ENCODE measurements at regions not wholly inside any gene's neighbourhood (a gene's known extent, or its start where the extent isn't known, plus 50 kb on each side); places are given as distances from the start of the nearest gene placed in this dataset.

GRCh38 chr5:123751670-123752069, 239.7 kb downstream of the CSNK1G3 start:
- FAIRE-seq (no peak), DNase-seq (ENCODE audit: low read depth, low spot score) (no peak)
- no peaks in the 10 kb centered on the region for H4K20me1 ChIP-seq (ENCODE audit: control insufficient read depth, extremely low read depth, insufficient read depth, low read length)
- H3K27me3 ChIP-seq (ENCODE audit: control insufficient read depth, extremely low read depth, insufficient read depth, low read length) = no peaks in the 10 kb centered on the region
- no peaks in the 10 kb centered on the region for H3K9me3 ChIP-seq (ENCODE audit: control insufficient read depth, low read depth, low read length)
- H3K79me2 ChIP-seq (ENCODE audit: control insufficient read depth, insufficient read depth, low read length) = no peaks in the 10 kb centered on the region
- TF ChIP-seq, protein P1, sequence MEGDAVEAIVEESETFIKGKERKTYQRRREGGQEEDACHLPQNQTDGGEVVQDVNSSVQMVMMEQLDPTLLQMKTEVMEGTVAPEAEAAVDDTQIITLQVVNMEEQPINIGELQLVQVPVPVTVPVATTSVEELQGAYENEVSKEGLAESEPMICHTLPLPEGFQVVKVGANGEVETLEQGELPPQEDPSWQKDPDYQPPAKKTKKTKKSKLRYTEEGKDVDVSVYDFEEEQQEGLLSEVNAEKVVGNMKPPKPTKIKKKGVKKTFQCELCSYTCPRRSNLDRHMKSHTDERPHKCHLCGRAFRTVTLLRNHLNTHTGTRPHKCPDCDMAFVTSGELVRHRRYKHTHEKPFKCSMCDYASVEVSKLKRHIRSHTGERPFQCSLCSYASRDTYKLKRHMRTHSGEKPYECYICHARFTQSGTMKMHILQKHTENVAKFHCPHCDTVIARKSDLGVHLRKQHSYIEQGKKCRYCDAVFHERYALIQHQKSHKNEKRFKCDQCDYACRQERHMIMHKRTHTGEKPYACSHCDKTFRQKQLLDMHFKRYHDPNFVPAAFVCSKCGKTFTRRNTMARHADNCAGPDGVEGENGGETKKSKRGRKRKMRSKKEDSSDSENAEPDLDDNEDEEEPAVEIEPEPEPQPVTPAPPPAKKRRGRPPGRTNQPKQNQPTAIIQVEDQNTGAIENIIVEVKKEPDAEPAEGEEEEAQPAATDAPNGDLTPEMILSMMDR (optimal IDR thresholded peaks at IDR 0.05 in 1 of 3, IDR thresholded peaks at IDR 0.05 in 1 of 3, conservative IDR thresholded peaks at IDR 0.05 in 1 of 3; ENCODE audit: extremely low read depth in 1 of 3, insufficient read depth in 2 of 3, low read length in 3 of 3) = no peak
- TF ChIP-seq EZH2 (IDR thresholded peaks at IDR 0.05; ENCODE audit: low read length) = no peak
- peaks cover 5% of the 10 kb centered on the region for H3K4me1 ChIP-seq (ENCODE audit: control insufficient read depth, extremely low read depth, insufficient read depth, low read length)
- H2AFZ ChIP-seq (ENCODE audit: control insufficient read depth, low read length) = no peak overlapping the region
- H3K4me2 ChIP-seq (ENCODE audit: control insufficient read depth, extremely low read depth, insufficient read depth, low read depth, low read length) = no peak overlapping the region
- no peak overlapping the region for H3K4me3 ChIP-seq (ENCODE audit: control insufficient read depth in 2 of 3, extremely low read depth in 1 of 3, insufficient read depth in 2 of 3, low read depth in 1 of 3, low read length in 3 of 3)
- no peak overlapping the region for H3K9ac ChIP-seq (ENCODE audit: control insufficient read depth, extremely low read depth, insufficient read depth, low read length)
- no peaks in the 10 kb centered on the region for H3K9me1 ChIP-seq (ENCODE audit: control insufficient read depth, extremely low read depth, insufficient read depth, low read length)
- no peaks in the 10 kb centered on the region for H3K36me3 ChIP-seq (ENCODE audit: control insufficient read depth in 2 of 2, extremely low read depth in 1 of 2, insufficient read depth in 2 of 2, low read length in 2 of 2)
- dilution Hi-C loops (cut with MboI; ENCODE audit: extremely low pct_ligation_motif_present, low sequenced_read_pairs) = no loop called here
- H3K27ac ChIP-seq (ENCODE audit: control insufficient read depth, insufficient read depth, low read length) = no peak overlapping the region

GRCh38 chr5:123748239-123748638, 236.3 kb downstream of the CSNK1G3 start:
- no peaks in the 10 kb centered on the region for H3K36me3 ChIP-seq (ENCODE audit: control insufficient read depth in 2 of 2, extremely low read depth in 1 of 2, insufficient read depth in 2 of 2, low read length in 2 of 2)
- FAIRE-seq = no peak
- H3K9ac ChIP-seq (ENCODE audit: control insufficient read depth, extremely low read depth, insufficient read depth, low read length) = no peak overlapping the region
- dilution Hi-C loops (cut with MboI; ENCODE audit: extremely low pct_ligation_motif_present, low sequenced_read_pairs) = no loop called here
- no peaks in the 10 kb centered on the region for H3K79me2 ChIP-seq (ENCODE audit: control insufficient read depth, insufficient read depth, low read length)
- no peak overlapping the region for H2AFZ ChIP-seq (ENCODE audit: control insufficient read depth, low read length)
- no peak overlapping the region for H3K4me2 ChIP-seq (ENCODE audit: control insufficient read depth, extremely low read depth, insufficient read depth, low read depth, low read length)
- no peaks in the 10 kb centered on the region for H4K20me1 ChIP-seq (ENCODE audit: control insufficient read depth, extremely low read depth, insufficient read depth, low read length)
- no peaks in the 10 kb centered on the region for H3K4me1 ChIP-seq (ENCODE audit: control insufficient read depth, extremely low read depth, insufficient read depth, low read length)
- TF ChIP-seq EZH2 (IDR thresholded peaks at IDR 0.05; ENCODE audit: low read length) = no peak
- TF ChIP-seq, protein P1 (optimal IDR thresholded peaks at IDR 0.05 in 1 of 3, IDR thresholded peaks at IDR 0.05 in 1 of 3, conservative IDR thresholded peaks at IDR 0.05 in 1 of 3; ENCODE audit: extremely low read depth in 1 of 3, insufficient read depth in 2 of 3, low read length in 3 of 3) = no peak
- H3K27me3 ChIP-seq (ENCODE audit: control insufficient read depth, extremely low read depth, insufficient read depth, low read length) = no peaks in the 10 kb centered on the region
- no peak overlapping the region for H3K27ac ChIP-seq (ENCODE audit: control insufficient read depth, insufficient read depth, low read length)
- no peak overlapping the region for H3K4me3 ChIP-seq (ENCODE audit: control insufficient read depth in 2 of 3, extremely low read depth in 1 of 3, insufficient read depth in 2 of 3, low read depth in 1 of 3, low read length in 3 of 3)
- DNase-seq (ENCODE audit: low read depth, low spot score) = no peak
- H3K9me1 ChIP-seq (ENCODE audit: control insufficient read depth, extremely low read depth, insufficient read depth, low read length) = no peaks in the 10 kb centered on the region
- H3K9me3 ChIP-seq (ENCODE audit: control insufficient read depth, low read depth, low read length) = no peaks in the 10 kb centered on the region

Data from keratinocyte (primary cell).